Parathyroid adenoma (tissue), 2 donors: ENCODE measurements at regions not wholly inside any gene's neighbourhood (a gene's known extent, or its start where the extent isn't known, plus 50 kb on each side); places are given as distances from the start of the nearest gene placed in this dataset.
"Not testable (repeated sequence)": the region's sequence is repeated elsewhere in the genome, so short reads cannot be mapped to it uniquely, and the experiment has no call there.

Experiments used
- H2AFZ ChIP-seq: fragments of 300-600 bp; sonication (generic); one replicate; pipeline ENCODE4 v1.7.0; 2017; ENCODE audit warnings: antibody characterized with exemption, mild to moderate bottlenecking
- H3K27ac ChIP-seq: fragments of 300-600 bp; sonication (generic); one replicate; pipeline ENCODE4 v1.7.0; 2017
- H3K27me3 ChIP-seq: fragments of 300-600 bp; sonication (generic); one replicate; pipeline ENCODE4 v1.7.0; 2017; ENCODE audit warnings: low read length; ENCODE audit not compliant: control insufficient read depth, insufficient read depth
- H3K36me3 ChIP-seq: fragments of 300-600 bp; sonication (generic); one replicate; pipeline ENCODE4 v1.7.0; 2017; ENCODE audit warnings: low read length; ENCODE audit not compliant: control insufficient read depth, insufficient read depth
- H3K4me1 ChIP-seq: fragments of 300-600 bp; sonication (generic); one replicate; pipeline ENCODE4 v1.7.0; 2017; ENCODE audit warnings: control low read depth
- H3K4me2 ChIP-seq: fragments of 300-600 bp; sonication (generic); one replicate; pipeline ENCODE4 v1.7.0; 2017; ENCODE audit warnings: low read length
- H3K4me3 ChIP-seq: fragments of 300-600 bp; sonication (generic); one replicate; pipeline ENCODE4 v1.7.0; 2017; ENCODE audit warnings: low read depth, low read length
- H3K79me2 ChIP-seq: fragments of 300-600 bp; sonication (generic); one replicate; pipeline ENCODE4 v1.7.0; 2017; ENCODE audit warnings: control low read depth
- H3K9ac ChIP-seq: fragments of 300-600 bp; sonication (generic); one replicate; pipeline ENCODE4 v1.7.0; 2017; ENCODE audit warnings: mild to moderate bottlenecking
- H3K9me3 ChIP-seq: fragments of 300-600 bp; sonication (generic); one replicate; pipeline ENCODE4 v1.7.0; 2017; ENCODE audit warnings: low read length; ENCODE audit not compliant: control insufficient read depth
- CTCF ChIP-seq: fragments of 300-600 bp; sonication (generic); IDR thresholded peaks from one replicate; pipeline ENCODE4 v1.7.0; 2017; ENCODE audit warnings: antibody characterized with exemption, mild to moderate bottlenecking
- donor health status: primary hyperparathyroidism.

- H3K27me3 ChIP-seq, result no peaks in the 10 kb centered on the region
- H3K4me1 ChIP-seq, result no peaks in the 10 kb centered on the region
- TF ChIP-seq CTCF, result no peak
- no peak overlapping the region for H3K4me2 ChIP-seq
- no peak overlapping the region for H2AFZ ChIP-seq
- no peak overlapping the region for H3K9ac ChIP-seq
- no peaks in the 10 kb centered on the region for H3K79me2 ChIP-seq
- H3K4me3 ChIP-seq, result no peak overlapping the region
- no peaks in the 10 kb centered on the region for H3K36me3 ChIP-seq
- H3K9me3 ChIP-seq, result no peaks in the 10 kb centered on the region
- no peak overlapping the region for H3K27ac ChIP-seq
Observed at GRCh38 chr2:239801404-239802184, 223.5 kb downstream of the NDUFA10 start.

- H3K9me3 ChIP-seq, result no peaks in the 10 kb centered on the region
- H3K27me3 ChIP-seq, result no peaks in the 10 kb centered on the region
- H3K27ac ChIP-seq, result no peak overlapping the region
- H3K79me2 ChIP-seq, result no peaks in the 10 kb centered on the region
- no peak overlapping the region for H2AFZ ChIP-seq
- H3K9ac ChIP-seq, result no peak overlapping the region
- H3K4me1 ChIP-seq, result no peaks in the 10 kb centered on the region
- TF ChIP-seq CTCF, result no peak
- H3K4me3 ChIP-seq, result no peak overlapping the region
- no peak overlapping the region for H3K4me2 ChIP-seq
- H3K36me3 ChIP-seq, result no peaks in the 10 kb centered on the region
Observed at GRCh38 chr2:239800785-239801386, 224.3 kb downstream of the NDUFA10 start.

- Histone ChIP-seq H3K27me3 (no peaks in the 10 kb centered on the region), H3K4me2 (no peak overlapping the region), H3K27ac (no peak overlapping the region), H3K36me3 (no peaks in the 10 kb centered on the region), H2AFZ (no peak overlapping the region), H3K9ac (no peak overlapping the region), H3K4me3 (no peak overlapping the region), H3K79me2 (no peaks in the 10 kb centered on the region), H3K4me1 (no peaks in the 10 kb centered on the region), H3K9me3 (no peaks in the 10 kb centered on the region)
- TF ChIP-seq CTCF, result no peak
Observed at GRCh38 chr2:239797316-239797715, 227.8 kb downstream of the NDUFA10 start.

GRCh38 chr2:239795761-239796160, 229.4 kb downstream of the NDUFA10 start:
- not testable (repeated sequence) for H3K9me3 ChIP-seq, H3K4me1 ChIP-seq, H3K9ac ChIP-seq, H3K4me2 ChIP-seq, H3K79me2 ChIP-seq, H3K27ac ChIP-seq, H3K4me3 ChIP-seq, H3K27me3 ChIP-seq, H2AFZ ChIP-seq, H3K36me3 ChIP-seq

GRCh38 chr2:239793836-239794235, 231.3 kb downstream of the NDUFA10 start:
- Histone ChIP-seq H3K27ac (no peak overlapping the region), H3K4me2 (no peak overlapping the region)

More at GRCh38 chr2:239793836-239794235, 231.3 kb downstream of the NDUFA10 start:
- no peaks in the 10 kb centered on the region for H3K27me3 ChIP-seq
- TF ChIP-seq CTCF, result no peak
- H3K9me3 ChIP-seq, result no peaks in the 10 kb centered on the region
- H3K79me2 ChIP-seq, result no peaks in the 10 kb centered on the region
- no peak overlapping the region for H3K4me3 ChIP-seq
- H3K36me3 ChIP-seq, result no peaks in the 10 kb centered on the region
- H3K9ac ChIP-seq, result no peak overlapping the region
- H3K4me1 ChIP-seq, result no peaks in the 10 kb centered on the region
- H2AFZ ChIP-seq, result no peak overlapping the region
